ENCODE measurements at regions not wholly inside any gene's neighbourhood (a gene's known extent, or its start where the extent isn't known, plus 50 kb on each side); places are given as distances from the start of the nearest gene placed in this dataset.

DNA sequence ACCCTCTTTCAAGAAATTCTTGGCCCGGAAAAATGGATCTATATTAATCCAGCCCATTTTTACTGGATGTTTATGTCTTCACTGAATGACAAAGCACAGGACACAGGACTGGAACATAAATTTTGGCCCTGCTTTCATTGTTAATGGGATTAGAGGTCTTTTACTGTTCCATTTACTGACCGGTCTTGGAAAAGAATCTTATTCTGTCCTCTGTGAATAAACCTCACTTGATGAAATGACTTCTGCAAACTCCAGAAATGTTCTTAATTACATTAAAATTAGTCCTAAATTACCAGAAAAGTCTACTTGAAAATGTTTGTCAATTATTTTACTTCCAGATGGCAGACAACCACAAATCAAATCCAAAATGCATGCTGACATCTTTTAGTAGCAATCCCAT, 79.3 kb upstream of the SLC24A5 start:
- no peak for DNase-seq (ENCODE audit: low spot score in 2 of 2, unreplicated experiment in 2 of 2)
- H3K36me3 Mint-ChIP-seq, result no peaks in the 10 kb centered on the region
- peaks cover 2% of the 10 kb centered on the region for H3K27me3 Mint-ChIP-seq (ENCODE audit: low read depth)
- no peak overlapping the region for H3K27ac Mint-ChIP-seq
- peaks cover 8% of the 10 kb centered on the region for H3K9me3 Mint-ChIP-seq
- peaks cover 3% of the 10 kb centered on the region for H3K4me1 Mint-ChIP-seq
- TF ChIP-seq, protein P1, sequence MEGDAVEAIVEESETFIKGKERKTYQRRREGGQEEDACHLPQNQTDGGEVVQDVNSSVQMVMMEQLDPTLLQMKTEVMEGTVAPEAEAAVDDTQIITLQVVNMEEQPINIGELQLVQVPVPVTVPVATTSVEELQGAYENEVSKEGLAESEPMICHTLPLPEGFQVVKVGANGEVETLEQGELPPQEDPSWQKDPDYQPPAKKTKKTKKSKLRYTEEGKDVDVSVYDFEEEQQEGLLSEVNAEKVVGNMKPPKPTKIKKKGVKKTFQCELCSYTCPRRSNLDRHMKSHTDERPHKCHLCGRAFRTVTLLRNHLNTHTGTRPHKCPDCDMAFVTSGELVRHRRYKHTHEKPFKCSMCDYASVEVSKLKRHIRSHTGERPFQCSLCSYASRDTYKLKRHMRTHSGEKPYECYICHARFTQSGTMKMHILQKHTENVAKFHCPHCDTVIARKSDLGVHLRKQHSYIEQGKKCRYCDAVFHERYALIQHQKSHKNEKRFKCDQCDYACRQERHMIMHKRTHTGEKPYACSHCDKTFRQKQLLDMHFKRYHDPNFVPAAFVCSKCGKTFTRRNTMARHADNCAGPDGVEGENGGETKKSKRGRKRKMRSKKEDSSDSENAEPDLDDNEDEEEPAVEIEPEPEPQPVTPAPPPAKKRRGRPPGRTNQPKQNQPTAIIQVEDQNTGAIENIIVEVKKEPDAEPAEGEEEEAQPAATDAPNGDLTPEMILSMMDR (IDR thresholded peaks at IDR 0.05; ENCODE audit: unreplicated experiment), result no peak
- no peak overlapping the region for H3K4me3 Mint-ChIP-seq

DNA sequence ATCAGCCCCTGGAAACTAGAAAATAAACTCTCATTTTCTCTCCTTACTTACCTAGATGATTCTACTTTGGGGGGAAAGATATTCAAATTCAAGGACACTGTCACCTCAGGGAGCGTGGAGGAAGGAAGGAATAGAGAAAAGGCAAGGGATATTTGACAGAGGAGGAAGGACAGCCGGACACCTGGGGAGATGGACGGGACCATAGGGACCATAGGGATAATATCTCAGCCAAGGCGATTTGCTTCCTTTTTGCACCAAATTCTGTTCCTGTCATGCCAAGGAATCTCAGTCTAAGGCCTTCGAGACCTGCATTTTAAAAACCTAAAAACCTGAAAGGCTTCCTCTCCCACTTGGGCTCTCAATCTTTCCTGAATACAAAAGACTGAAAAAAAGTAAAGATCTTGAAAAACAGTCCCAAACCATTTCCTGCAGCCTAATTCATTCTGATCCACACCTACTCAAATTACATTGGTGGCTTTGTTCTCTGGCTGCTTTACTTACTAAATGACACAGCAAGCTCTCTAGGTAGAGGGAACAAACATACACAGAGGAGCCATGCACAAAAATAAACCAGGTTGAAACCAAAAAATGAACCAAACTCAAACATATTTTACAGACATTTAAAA, 73.9 kb upstream of the SLC24A5 start:
- no peak for DNase-seq (ENCODE audit: low spot score in 2 of 2, unreplicated experiment in 2 of 2)
- Mint-ChIP-seq H3K36me3 (no peaks in the 10 kb centered on the region), H3K4me1 (peaks cover 11% of the 10 kb centered on the region), H3K4me3 (no peak overlapping the region), H3K27me3 (ENCODE audit: low read depth) (no peaks in the 10 kb centered on the region), H3K27ac (peak overlapping the region; percentile 75), H3K9me3 (peaks cover 5% of the 10 kb centered on the region)
- TF ChIP-seq, protein P1 (IDR thresholded peaks at IDR 0.05; ENCODE audit: unreplicated experiment), result no peak

DNA sequence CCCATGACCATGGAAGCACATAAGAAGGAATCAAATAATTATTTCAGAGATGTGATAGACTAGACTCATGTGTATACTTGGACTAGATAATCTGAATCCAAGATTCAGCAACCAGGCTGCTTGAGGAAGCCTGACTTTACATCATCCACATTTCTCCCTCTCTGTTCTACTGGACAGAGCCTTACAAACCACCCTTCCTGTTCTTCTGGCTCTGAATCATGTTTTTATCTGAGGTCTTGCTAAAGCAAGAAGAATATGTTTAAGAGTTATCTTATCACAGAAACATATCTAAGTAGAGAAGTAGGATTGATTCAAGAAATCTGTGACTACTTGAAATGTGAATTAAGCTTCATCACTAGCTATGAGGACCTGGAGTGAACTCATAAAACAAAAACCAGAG, 71.1 kb upstream of the SLC24A5 start:
- H3K27ac Mint-ChIP-seq, result no peak overlapping the region
- H3K9me3 Mint-ChIP-seq, result peaks cover 17% of the 10 kb centered on the region
- DNase-seq (ENCODE audit: low spot score in 2 of 2, unreplicated experiment in 2 of 2), result no peak
- TF ChIP-seq, protein P1 (IDR thresholded peaks at IDR 0.05; ENCODE audit: unreplicated experiment), result no peak
- H3K4me1 Mint-ChIP-seq, result peaks cover 11% of the 10 kb centered on the region
- no peaks in the 10 kb centered on the region for H3K27me3 Mint-ChIP-seq (ENCODE audit: low read depth)
- no peak overlapping the region for H3K4me3 Mint-ChIP-seq
- H3K36me3 Mint-ChIP-seq, result no peaks in the 10 kb centered on the region

DNA sequence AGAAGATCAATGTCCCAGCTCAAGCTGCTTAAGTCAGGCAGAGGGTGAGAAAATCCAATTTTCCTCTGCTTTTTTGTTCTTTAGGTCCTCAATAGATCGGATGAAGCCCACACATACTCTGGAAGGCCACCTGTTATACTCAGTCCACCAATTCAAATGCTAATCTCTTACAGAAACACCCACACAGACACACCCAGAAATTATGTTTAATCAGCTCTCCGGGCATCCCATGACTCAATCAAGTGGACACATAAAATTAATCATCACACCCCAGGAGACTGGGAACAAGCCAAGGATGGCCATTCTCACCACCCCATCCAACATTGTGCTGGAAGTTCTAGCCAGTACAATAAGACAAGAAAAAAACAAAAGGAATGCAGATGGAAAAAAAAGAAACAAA, 67.8 kb upstream of the SLC24A5 start:
- TF ChIP-seq, protein P1 (IDR thresholded peaks at IDR 0.05; ENCODE audit: unreplicated experiment), result no peak
- no peak for DNase-seq (ENCODE audit: low spot score in 2 of 2, unreplicated experiment in 2 of 2)
- H3K4me3 Mint-ChIP-seq, result no peak overlapping the region
- H3K36me3 Mint-ChIP-seq, result no peaks in the 10 kb centered on the region
- H3K27ac Mint-ChIP-seq, result no peak overlapping the region
- H3K9me3 Mint-ChIP-seq, result peaks cover 18% of the 10 kb centered on the region
- no peaks in the 10 kb centered on the region for H3K27me3 Mint-ChIP-seq (ENCODE audit: low read depth)
- no peaks in the 10 kb centered on the region for H3K4me1 Mint-ChIP-seq

DNA sequence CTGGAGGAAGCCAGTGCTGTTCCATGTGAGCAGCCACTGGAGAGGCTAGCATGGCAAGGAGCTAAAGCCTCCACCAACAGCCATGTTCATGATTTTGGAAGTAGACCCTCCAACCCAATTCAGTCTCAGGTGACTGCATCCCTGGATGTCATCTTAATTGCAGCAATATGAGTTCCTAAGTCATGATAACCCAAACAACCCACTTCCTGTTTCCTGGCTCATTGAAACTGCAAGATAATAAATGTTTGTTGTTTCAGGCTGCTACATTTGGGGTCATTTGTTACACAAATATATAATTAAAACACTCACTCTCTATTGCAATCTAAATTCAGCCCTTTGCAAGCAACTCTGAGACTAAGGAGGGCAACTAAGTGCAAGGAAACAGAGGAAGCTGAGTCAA, 62.4 kb upstream of the SLC24A5 start:
- Mint-ChIP-seq H3K27ac (no peak overlapping the region), H3K27me3 (ENCODE audit: low read depth) (no peaks in the 10 kb centered on the region), H3K9me3 (peaks cover 15% of the 10 kb centered on the region), H3K4me3 (no peak overlapping the region), H3K4me1 (peaks cover 5% of the 10 kb centered on the region), H3K36me3 (no peaks in the 10 kb centered on the region)
- TF ChIP-seq, protein P1 (IDR thresholded peaks at IDR 0.05; ENCODE audit: unreplicated experiment), result no peak
- no peak for DNase-seq (ENCODE audit: low spot score in 2 of 2, unreplicated experiment in 2 of 2)

DNA sequence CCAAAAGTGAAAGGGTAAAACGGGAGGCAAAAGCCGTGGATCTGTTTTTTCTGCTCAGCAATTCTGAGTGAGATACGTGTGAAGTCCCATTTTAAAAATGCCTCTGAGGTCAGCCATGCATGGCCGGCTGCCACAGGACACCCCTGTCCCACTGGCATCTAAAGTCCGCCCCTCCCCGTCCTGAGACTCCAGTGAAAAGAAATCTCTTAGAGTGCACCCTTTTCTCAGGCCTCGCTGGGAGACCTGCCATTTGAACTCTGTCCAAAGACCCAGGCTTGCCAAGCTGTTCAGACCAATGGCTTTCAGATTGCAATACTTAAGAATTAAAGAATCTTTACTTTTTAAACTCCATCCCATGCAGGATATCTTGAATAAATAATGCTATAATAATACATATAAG, 61.0 kb upstream of the SLC24A5 start:
- TF ChIP-seq, protein P1 (IDR thresholded peaks at IDR 0.05; ENCODE audit: unreplicated experiment), result no peak
- H3K27ac Mint-ChIP-seq, result no peak overlapping the region
- H3K27me3 Mint-ChIP-seq (ENCODE audit: low read depth), result no peaks in the 10 kb centered on the region
- H3K4me3 Mint-ChIP-seq, result no peak overlapping the region
- H3K4me1 Mint-ChIP-seq, result peaks cover 5% of the 10 kb centered on the region
- no peaks in the 10 kb centered on the region for H3K36me3 Mint-ChIP-seq
- no peak for DNase-seq (ENCODE audit: low spot score in 2 of 2, unreplicated experiment in 2 of 2)
- H3K9me3 Mint-ChIP-seq, result peaks cover under 1% of the 10 kb centered on the region
